Tibial artery (tissue), 4 donors: ENCODE measurements at regions not wholly inside any gene's neighbourhood (a gene's known extent, or its start where the extent isn't known, plus 50 kb on each side); places are given as distances from the start of the nearest gene placed in this dataset.

Source experiments
- DNase-seq, 2 donors: peaks; one replicate each; pipeline ENCODE4 v3.0.0-alpha.2; 2019
- H3K27ac ChIP-seq, 2 donors: fragments of 200-600 bp; sonication (generic) in 1 of 2; 1 replicate in 1 of 2; 2 replicates in 1 of 2; pipeline ENCODE4 v1.5.1; 2018 to 2019; ENCODE audit warnings: mild to moderate bottlenecking in 1 of 2
- H3K27me3 ChIP-seq, 2 donors: fragments of 200-600 bp; sonication (generic) in 1 of 2; one replicate each; pipeline versions ENCODE4 v1.5.1 to v1.6.0; 2016 to 2019
- H3K36me3 ChIP-seq, 3 donors: fragments of 200-600 bp; sonication (generic) in 2 of 3; one replicate each; pipeline ENCODE4 v1.5.1; 2016 to 2019; ENCODE audit warnings: mild to moderate bottlenecking in 2 of 3
- H3K4me1 ChIP-seq, 4 donors: fragments of 200-600 bp; sonication (generic) in 2 of 4; 1 replicate in 3 of 4; 2 replicates in 1 of 4; pipeline ENCODE4 v1.5.1; 2016 to 2019
- H3K4me3 ChIP-seq, 2 donors: fragments of 200-600 bp; sonication (generic) in 1 of 2; 1 replicate in 1 of 2; 2 replicates in 1 of 2; pipeline ENCODE4 v1.5.1; 2018 to 2019; ENCODE audit warnings: mild to moderate bottlenecking in 2 of 2
- H3K9me3 ChIP-seq, 3 donors: fragments of 200-600 bp; sonication (generic) in 1 of 3; one replicate each; pipeline ENCODE4 v1.5.1; 2016 to 2019
- intact Hi-C: fragments of 100-400 bp; cut with DNase I; formaldehyde crosslinking; loops from one replicate; pipeline ENCODE4 v1.15.0; 2023; ENCODE audit warnings: low total_unique reads
- TF ChIP-seq, protein P1 (sequence below), 2 experiments: fragments of 200-600 bp in 1 of 2; fragments of 450-650 bp in 1 of 2; IDR thresholded peaks; one replicate each; pipeline ENCODE4 v1.5.1; 2017 to 2019; ENCODE audit warnings: antibody characterized with exemption in 2 of 2, mild to moderate bottlenecking in 1 of 2, moderate library complexity in 1 of 2

DNA sequence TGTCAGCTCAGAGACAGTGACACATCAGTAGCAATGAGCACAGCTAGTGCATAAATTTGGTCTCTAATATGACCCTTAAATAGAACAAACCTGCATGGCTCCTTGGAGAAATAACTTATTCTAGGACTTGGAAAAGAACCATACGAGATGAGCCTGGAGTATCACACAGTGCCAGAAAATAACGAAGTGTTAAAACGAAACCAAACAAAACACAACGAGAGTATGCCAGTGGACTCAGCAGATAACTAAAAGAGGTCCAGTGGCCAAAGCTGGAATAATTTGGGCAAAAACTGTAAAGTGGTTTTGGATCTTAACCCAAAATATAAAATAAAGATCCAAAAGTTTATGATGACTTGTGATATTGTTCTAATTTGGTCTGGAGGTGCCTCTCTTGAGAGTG, 1599.0 kb upstream of the LRRTM1 start:
- no peak for DNase-seq
- no peaks in the 10 kb centered on the region for H3K4me1 ChIP-seq
- H3K4me3 ChIP-seq, result no peak overlapping the region
- TF ChIP-seq, protein P1, sequence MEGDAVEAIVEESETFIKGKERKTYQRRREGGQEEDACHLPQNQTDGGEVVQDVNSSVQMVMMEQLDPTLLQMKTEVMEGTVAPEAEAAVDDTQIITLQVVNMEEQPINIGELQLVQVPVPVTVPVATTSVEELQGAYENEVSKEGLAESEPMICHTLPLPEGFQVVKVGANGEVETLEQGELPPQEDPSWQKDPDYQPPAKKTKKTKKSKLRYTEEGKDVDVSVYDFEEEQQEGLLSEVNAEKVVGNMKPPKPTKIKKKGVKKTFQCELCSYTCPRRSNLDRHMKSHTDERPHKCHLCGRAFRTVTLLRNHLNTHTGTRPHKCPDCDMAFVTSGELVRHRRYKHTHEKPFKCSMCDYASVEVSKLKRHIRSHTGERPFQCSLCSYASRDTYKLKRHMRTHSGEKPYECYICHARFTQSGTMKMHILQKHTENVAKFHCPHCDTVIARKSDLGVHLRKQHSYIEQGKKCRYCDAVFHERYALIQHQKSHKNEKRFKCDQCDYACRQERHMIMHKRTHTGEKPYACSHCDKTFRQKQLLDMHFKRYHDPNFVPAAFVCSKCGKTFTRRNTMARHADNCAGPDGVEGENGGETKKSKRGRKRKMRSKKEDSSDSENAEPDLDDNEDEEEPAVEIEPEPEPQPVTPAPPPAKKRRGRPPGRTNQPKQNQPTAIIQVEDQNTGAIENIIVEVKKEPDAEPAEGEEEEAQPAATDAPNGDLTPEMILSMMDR (IDR thresholded peaks at IDR 0.05), result no peak
- no peaks in the 10 kb centered on the region for H3K36me3 ChIP-seq
- H3K27me3 ChIP-seq, result no peaks in the 10 kb centered on the region
- H3K27ac ChIP-seq, result no peak overlapping the region
- no peaks in the 10 kb centered on the region for H3K9me3 ChIP-seq
- intact Hi-C loops, result no loop called here

DNA sequence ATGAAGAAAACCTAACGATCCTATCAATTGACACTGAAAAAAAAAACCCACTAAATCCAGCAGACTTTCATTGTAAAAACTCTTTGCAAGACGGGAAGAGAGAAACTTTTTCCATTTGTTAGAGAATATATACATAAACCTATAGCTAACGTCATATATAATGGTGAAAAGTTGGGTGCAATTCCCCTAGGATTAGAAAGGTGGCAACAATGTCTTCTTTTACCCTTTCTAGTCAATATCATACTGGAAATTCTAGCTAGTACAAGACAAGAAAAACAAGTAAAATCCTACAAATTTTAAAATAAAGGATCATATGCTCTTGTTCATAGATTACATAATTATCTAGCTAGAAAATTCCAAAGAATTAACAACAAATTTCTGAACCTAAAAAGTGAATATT, 1596.5 kb upstream of the LRRTM1 start:
- no peak for DNase-seq
- no peak overlapping the region for H3K4me3 ChIP-seq
- no peaks in the 10 kb centered on the region for H3K9me3 ChIP-seq
- no peaks in the 10 kb centered on the region for H3K27me3 ChIP-seq
- no peak overlapping the region for H3K27ac ChIP-seq
- no peaks in the 10 kb centered on the region for H3K36me3 ChIP-seq
- H3K4me1 ChIP-seq, result no peaks in the 10 kb centered on the region
- intact Hi-C loops, result no loop called here
- TF ChIP-seq, protein P1 (IDR thresholded peaks at IDR 0.05), result no peak

DNA sequence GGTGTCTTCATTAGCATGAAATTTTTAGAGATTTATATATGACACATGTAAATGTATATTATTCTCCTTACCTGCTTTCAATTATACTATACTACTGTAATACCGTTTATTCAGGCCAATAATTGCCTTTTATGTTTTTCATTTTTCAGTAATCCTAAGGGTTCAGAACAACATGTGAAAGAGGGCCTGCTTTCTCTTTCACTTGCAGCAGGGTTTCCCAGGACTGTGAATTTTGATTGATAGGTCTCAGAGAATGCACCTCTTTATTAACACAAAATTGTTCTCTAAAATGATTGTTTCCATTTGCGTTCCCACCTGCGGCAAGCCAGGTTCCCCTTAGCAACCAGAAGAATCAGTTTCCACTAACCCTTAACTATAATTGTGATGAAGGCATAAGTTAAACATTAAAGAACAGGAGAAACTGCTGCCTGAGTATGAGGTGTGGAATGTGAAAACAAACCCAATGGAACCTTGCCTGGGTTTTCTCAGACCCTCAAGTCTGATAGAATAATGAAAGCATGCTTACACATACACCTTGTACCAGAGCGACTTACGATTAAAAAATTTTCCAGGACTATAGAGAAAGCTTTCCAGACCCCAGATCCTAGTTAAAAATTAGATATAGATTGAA, 1591.2 kb upstream of the LRRTM1 start:
- no peak overlapping the region for H3K4me3 ChIP-seq
- H3K27me3 ChIP-seq, result no peaks in the 10 kb centered on the region
- no peak overlapping the region for H3K27ac ChIP-seq
- no peak for DNase-seq
- no peaks in the 10 kb centered on the region for H3K4me1 ChIP-seq
- TF ChIP-seq, protein P1 (IDR thresholded peaks at IDR 0.05), result no peak
- no peaks in the 10 kb centered on the region for H3K9me3 ChIP-seq
- H3K36me3 ChIP-seq, result no peaks in the 10 kb centered on the region
- intact Hi-C loops, result no loop called here

DNA sequence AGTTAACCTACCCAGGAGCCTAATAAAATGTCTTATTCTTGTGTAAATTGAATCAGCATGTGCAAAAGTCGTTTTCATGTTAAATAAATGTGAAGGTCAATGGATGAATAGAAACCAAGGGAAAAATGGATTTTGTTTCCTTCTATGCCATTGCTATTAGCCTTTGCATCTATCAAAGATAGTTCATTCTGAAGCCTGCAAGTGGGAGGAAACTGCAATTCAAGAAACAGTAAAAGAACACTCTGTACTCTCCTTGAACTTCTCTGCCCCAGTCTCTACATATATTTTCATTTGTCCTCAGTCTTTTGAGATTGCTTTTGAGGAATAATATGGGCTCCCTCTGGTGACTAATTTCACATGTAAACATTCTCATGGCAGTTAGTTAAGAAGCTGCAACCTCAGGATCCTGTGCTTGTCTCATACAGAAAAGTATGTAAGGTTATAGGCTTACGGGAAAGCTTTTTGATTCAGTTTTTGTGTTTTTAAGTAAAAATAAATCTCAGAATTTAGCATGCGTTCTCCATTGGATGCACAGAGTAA, 1590.0 kb upstream of the LRRTM1 start:
- DNase-seq, result no peak
- H3K4me3 ChIP-seq, result no peak overlapping the region
- TF ChIP-seq, protein P1 (IDR thresholded peaks at IDR 0.05), result no peak
- H3K27me3 ChIP-seq, result no peaks in the 10 kb centered on the region
- no peak overlapping the region for H3K27ac ChIP-seq
- intact Hi-C loops, result no loop called here
- H3K4me1 ChIP-seq, result no peaks in the 10 kb centered on the region
- H3K36me3 ChIP-seq, result no peaks in the 10 kb centered on the region
- no peaks in the 10 kb centered on the region for H3K9me3 ChIP-seq

DNA sequence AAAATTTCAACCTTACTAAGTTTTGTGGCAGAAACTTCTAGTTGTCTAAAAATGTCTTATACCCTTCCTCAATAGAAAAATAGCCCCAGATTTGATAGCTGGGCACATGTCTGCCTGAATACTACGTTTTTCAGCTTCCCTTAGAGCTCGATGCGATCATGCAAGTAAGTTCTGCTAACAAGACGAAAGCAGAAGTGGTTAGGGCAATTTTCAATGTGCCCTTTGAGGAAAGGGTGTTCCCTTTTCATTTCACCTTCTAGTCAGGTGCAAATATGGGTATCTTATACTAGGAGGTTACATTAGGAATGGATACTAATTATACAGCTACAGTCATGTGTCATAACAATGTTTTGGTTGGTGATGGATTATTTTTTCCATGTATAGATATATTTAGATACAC, 1572.1 kb upstream of the LRRTM1 start:
- Histone ChIP-seq H3K27ac (no peak overlapping the region), H3K4me3 (no peak overlapping the region), H3K36me3 (no peaks in the 10 kb centered on the region), H3K27me3 (no peaks in the 10 kb centered on the region), H3K9me3 (no peaks in the 10 kb centered on the region), H3K4me1 (no peaks in the 10 kb centered on the region)
- TF ChIP-seq, protein P1 (IDR thresholded peaks at IDR 0.05), result no peak
- no peak for DNase-seq
- intact Hi-C loops, result no loop called here

DNA sequence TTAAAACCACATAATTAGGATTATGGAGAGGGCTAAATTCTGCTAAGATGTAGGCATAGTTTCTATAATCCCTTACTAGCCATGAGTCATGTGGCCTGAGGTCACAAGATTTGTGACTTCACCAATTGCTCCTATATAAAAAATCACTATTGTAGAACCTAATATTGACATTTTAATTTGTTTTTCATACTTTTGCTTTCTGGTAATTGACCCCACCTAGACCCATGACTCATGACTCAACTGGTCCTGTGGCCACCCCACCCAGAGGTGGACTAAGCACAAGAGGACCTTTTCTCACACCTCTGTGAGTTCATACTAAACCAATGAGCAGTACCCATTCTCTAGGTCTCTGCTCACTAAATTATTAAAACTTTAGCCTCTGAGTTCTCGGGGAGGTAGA, 1567.5 kb upstream of the LRRTM1 start:
- Histone ChIP-seq H3K27me3 (no peaks in the 10 kb centered on the region), H3K4me3 (no peak overlapping the region), H3K9me3 (no peaks in the 10 kb centered on the region), H3K27ac (no peak overlapping the region), H3K4me1 (no peaks in the 10 kb centered on the region), H3K36me3 (no peaks in the 10 kb centered on the region)
- intact Hi-C loops, result no loop called here
- TF ChIP-seq, protein P1 (IDR thresholded peaks at IDR 0.05), result no peak
- DNase-seq, result no peak
